CD14-positive monocyte (primary cell): ENCODE measurements at regions not wholly inside any gene's neighbourhood (a gene's known extent, or its start where the extent isn't known, plus 50 kb on each side); places are given as distances from the start of the nearest gene placed in this dataset.

Experiments
- DNase-seq, 3 donors: peaks; one replicate each; pipeline ENCODE4 v3.0.0-alpha.2; 2011 to 2022
- H2AFZ ChIP-seq: 2 replicates; pipeline ENCODE4 v1.6.0; 2012; ENCODE audit warnings: mild to moderate bottlenecking, low read depth, low read length, inconsistent platforms; ENCODE audit not compliant: insufficient read depth, poor library complexity, severe bottlenecking
- H3K27ac ChIP-seq, 2 donors: 1 replicate in 1 of 2; 2 replicates in 1 of 2; pipeline ENCODE4 v1.5.1; 2012 to 2013; ENCODE audit warnings: low read length in 2 of 2, control low read depth in 1 of 2, inconsistent platforms in 1 of 2, low read depth in 1 of 2, mild to moderate bottlenecking in 1 of 2
- H3K27me3 ChIP-seq, 2 donors: one replicate each; pipeline versions ENCODE4 v1.6.0 to v1.6.1; 2011 to 2013; ENCODE audit warnings: low read length in 2 of 2; ENCODE audit not compliant: control insufficient read depth in 2 of 2, insufficient read depth in 2 of 2
- H3K36me3 ChIP-seq, 2 donors: replicated peaks in 1 of 2; 1 replicate in 1 of 2; 2 replicates in 1 of 2; pipeline versions ENCODE4 v1.5.1 to v1.6.1; 2012 to 2013; ENCODE audit warnings: low read length in 2 of 2, control low read depth in 1 of 2, inconsistent platforms in 1 of 2, mild to moderate bottlenecking in 1 of 2; ENCODE audit not compliant: insufficient read depth in 2 of 2, control insufficient read depth in 1 of 2
- H3K4me1 ChIP-seq, 2 donors: 1 replicate in 1 of 2; 2 replicates in 1 of 2; pipeline versions ENCODE4 v1.5.1 to v1.6.1; 2012 to 2013; ENCODE audit warnings: low read length in 2 of 2, control low read depth in 1 of 2, inconsistent platforms in 1 of 2, mild to moderate bottlenecking in 1 of 2, moderate library complexity in 1 of 2; ENCODE audit not compliant: insufficient read depth in 2 of 2, control insufficient read depth in 1 of 2
- H3K4me2 ChIP-seq: replicated peaks from 2 replicates; pipeline ENCODE3; 2012; ENCODE audit warnings: low read length, moderate library complexity, mild to moderate bottlenecking; ENCODE audit not compliant: poor library complexity, severe bottlenecking; ENCODE audit errors: extremely low read depth
- H3K4me3 ChIP-seq, 3 experiments: fragments of 200-600 bp in 1 of 3; sonication (generic) in 1 of 3; replicated peaks in 1 of 3; 1 replicate in 2 of 3; 2 replicates in 1 of 3; pipeline ENCODE4 v1.5.1; 2011 to 2013; ENCODE audit warnings: low read length in 3 of 3, mild to moderate bottlenecking in 3 of 3, control low read depth in 2 of 3, low read depth in 2 of 3, inconsistent platforms in 1 of 3, moderate library complexity in 1 of 3
- H3K79me2 ChIP-seq: 2 replicates; pipeline ENCODE4 v1.6.0; 2012; ENCODE audit warnings: mild to moderate bottlenecking, control low read depth, inconsistent platforms, low read length, moderate library complexity; ENCODE audit not compliant: insufficient read depth
- H3K9ac ChIP-seq: 2 replicates; pipeline ENCODE4 v1.6.0; 2017; ENCODE audit warnings: low read length, mild to moderate bottlenecking; ENCODE audit not compliant: insufficient read depth, poor library complexity, severe bottlenecking
- H3K9me3 ChIP-seq, 2 donors: replicated peaks in 1 of 2; 1 replicate in 1 of 2; 2 replicates in 1 of 2; pipeline versions ENCODE4 v1.5.1 to v1.6.1; 2012 to 2013; ENCODE audit warnings: low read length in 2 of 2, control low read depth in 1 of 2; ENCODE audit not compliant: control insufficient read depth in 1 of 2, insufficient read depth in 1 of 2
- H4K20me1 ChIP-seq: 2 replicates; pipeline ENCODE4 v1.6.0; 2012; ENCODE audit warnings: mild to moderate bottlenecking, low read length, control low read depth, moderate library complexity; ENCODE audit not compliant: insufficient read depth
- H3K27ac Mint-ChIP-seq, 7 donors: one replicate each; pipeline ENCODE4 v1.8.0; 2020; ENCODE audit warnings: mild to moderate bottlenecking in 7 of 7, mixed read lengths in 7 of 7, moderate library complexity in 6 of 7, inconsistent platforms in 2 of 7
- H3K27me3 Mint-ChIP-seq, 3 donors: one replicate each; pipeline ENCODE4 v1.8.0; 2021 to 2022; ENCODE audit warnings: low read depth in 3 of 3, mild to moderate bottlenecking in 3 of 3, mixed read lengths in 3 of 3, moderate library complexity in 3 of 3, inconsistent platforms in 1 of 3
- H3K36me3 Mint-ChIP-seq, 2 donors: one replicate each; pipeline ENCODE4 v1.8.0; 2020; ENCODE audit warnings: mixed read lengths in 2 of 2, inconsistent platforms in 1 of 2, mild to moderate bottlenecking in 1 of 2
- H3K4me1 Mint-ChIP-seq: one replicate; pipeline ENCODE4 v1.8.0; 2020; ENCODE audit warnings: mild to moderate bottlenecking, mixed read lengths
- H3K4me3 Mint-ChIP-seq, 2 donors: one replicate each; pipeline ENCODE4 v1.8.0; 2020; ENCODE audit warnings: mild to moderate bottlenecking in 2 of 2, mixed read lengths in 2 of 2, moderate library complexity in 1 of 2
- H3K9me3 Mint-ChIP-seq, 7 donors: one replicate each; pipeline ENCODE4 v1.8.0; 2020 to 2022; ENCODE audit warnings: mixed read lengths in 7 of 7, mild to moderate bottlenecking in 6 of 7, moderate library complexity in 6 of 7, inconsistent platforms in 2 of 7
- WGBS: methylation state at CpG from one replicate; pipeline ENCODE4 v1.1.5; 2013; ENCODE audit warnings: missing lambda C conversion rate; ENCODE audit not compliant: insufficient coverage; 5-methylcytosine and 5-hydroxymethylcytosine counted together
- intact Hi-C, 2 donors: fragments of 100-400 bp; cut with micrococcal nuclease; formaldehyde crosslinking; loops; one replicate each; pipeline versions ENCODE4 v1.15.0 to v1.15.1; 2023
- TF ChIP-seq, protein P1 (sequence below): fragments of 200-600 bp; IDR thresholded peaks from one replicate; pipeline ENCODE4 v1.8.0; 2022; ENCODE audit warnings: antibody characterized with exemption, mild to moderate bottlenecking

DNA sequence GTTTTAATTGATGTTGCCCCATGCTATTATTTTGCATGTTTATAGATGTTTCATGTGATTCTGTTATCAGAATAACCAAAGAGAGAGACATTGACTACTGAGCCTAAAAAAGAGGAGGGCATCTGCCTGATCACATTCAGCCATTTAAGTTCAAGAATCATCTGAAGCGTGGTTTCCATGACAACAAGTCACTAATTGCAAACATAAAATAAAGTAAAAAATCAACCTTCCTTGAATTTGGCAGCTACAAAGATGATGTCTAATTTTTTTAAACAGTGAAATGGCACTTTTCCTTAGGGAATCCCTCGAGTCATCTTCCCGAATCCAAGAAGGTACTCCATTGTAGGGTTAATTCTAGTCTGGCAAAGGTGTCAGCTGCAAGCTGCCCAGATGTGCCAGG is 884.2 kb downstream of the DIAPH3 start:
- no peak for DNase-seq
- no peaks in the 10 kb centered on the region for H3K4me1 Mint-ChIP-seq

GRCh38 chr13:59280297-59280696 is 883.4 kb downstream of the DIAPH3 start:
- Mint-ChIP-seq H3K36me3 (no peaks in the 10 kb centered on the region), H3K9me3 (peaks cover 0 to 5% (median 0%) of the 10 kb centered on the region in 7 donors), H3K27ac (no peak overlapping the region), H3K4me1 (no peaks in the 10 kb centered on the region), H3K4me3 (no peak overlapping the region), H3K27me3 (peaks cover 0 to 2% (median 0%) of the 10 kb centered on the region in 3 donors)
- Histone ChIP-seq H3K27ac (no peak overlapping the region), H4K20me1 (no peaks in the 10 kb centered on the region), H3K36me3 (no peaks in the 10 kb centered on the region), H2AFZ (no peak overlapping the region), H3K4me3 (no peak overlapping the region), H3K4me2 (no peak overlapping the region), H3K27me3 (no peaks in the 10 kb centered on the region), H3K4me1 (no peaks in the 10 kb centered on the region), H3K9ac (no peak overlapping the region), H3K9me3 (no peaks in the 10 kb centered on the region), H3K79me2 (no peaks in the 10 kb centered on the region)
- no peak for DNase-seq
- TF ChIP-seq, protein P1, sequence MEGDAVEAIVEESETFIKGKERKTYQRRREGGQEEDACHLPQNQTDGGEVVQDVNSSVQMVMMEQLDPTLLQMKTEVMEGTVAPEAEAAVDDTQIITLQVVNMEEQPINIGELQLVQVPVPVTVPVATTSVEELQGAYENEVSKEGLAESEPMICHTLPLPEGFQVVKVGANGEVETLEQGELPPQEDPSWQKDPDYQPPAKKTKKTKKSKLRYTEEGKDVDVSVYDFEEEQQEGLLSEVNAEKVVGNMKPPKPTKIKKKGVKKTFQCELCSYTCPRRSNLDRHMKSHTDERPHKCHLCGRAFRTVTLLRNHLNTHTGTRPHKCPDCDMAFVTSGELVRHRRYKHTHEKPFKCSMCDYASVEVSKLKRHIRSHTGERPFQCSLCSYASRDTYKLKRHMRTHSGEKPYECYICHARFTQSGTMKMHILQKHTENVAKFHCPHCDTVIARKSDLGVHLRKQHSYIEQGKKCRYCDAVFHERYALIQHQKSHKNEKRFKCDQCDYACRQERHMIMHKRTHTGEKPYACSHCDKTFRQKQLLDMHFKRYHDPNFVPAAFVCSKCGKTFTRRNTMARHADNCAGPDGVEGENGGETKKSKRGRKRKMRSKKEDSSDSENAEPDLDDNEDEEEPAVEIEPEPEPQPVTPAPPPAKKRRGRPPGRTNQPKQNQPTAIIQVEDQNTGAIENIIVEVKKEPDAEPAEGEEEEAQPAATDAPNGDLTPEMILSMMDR: no peak
- 88% methylated on average over 1 of the region's 2 CpGs for WGBS
- intact Hi-C loops: no loop called here

More for the DNA sequence above, 884.2 kb downstream of the DIAPH3 start:
- no peak overlapping the region for H3K4me2 ChIP-seq
- H3K4me3 Mint-ChIP-seq: no peak overlapping the region
- TF ChIP-seq, protein P1: no peak
- no peak overlapping the region for H3K9ac ChIP-seq
- H3K27me3 ChIP-seq: no peaks in the 10 kb centered on the region
- WGBS: 95% methylated on average over 2 of the region's 3 CpGs
- H3K36me3 ChIP-seq: no peaks in the 10 kb centered on the region
- H3K27ac ChIP-seq: no peak overlapping the region
- no peak overlapping the region for H3K27ac Mint-ChIP-seq
- H3K27me3 Mint-ChIP-seq: peaks cover 0 to 2% (median 0%) of the 10 kb centered on the region in 3 donors
- H3K9me3 Mint-ChIP-seq: peaks cover 0 to 5% (median 0%) of the 10 kb centered on the region in 7 donors
- no peaks in the 10 kb centered on the region for H4K20me1 ChIP-seq
- H3K4me1 ChIP-seq: no peaks in the 10 kb centered on the region
- no peaks in the 10 kb centered on the region for H3K36me3 Mint-ChIP-seq
- intact Hi-C loops: no loop called here
- no peak overlapping the region for H2AFZ ChIP-seq
- H3K4me3 ChIP-seq: no peak overlapping the region
- H3K9me3 ChIP-seq: no peaks in the 10 kb centered on the region
- no peaks in the 10 kb centered on the region for H3K79me2 ChIP-seq
